ENCODE measurements at regions not wholly inside any gene's neighbourhood (a gene's known extent, or its start where the extent isn't known, plus 50 kb on each side); places are given as distances from the start of the nearest gene placed in this dataset.

GRCh38 chr1:244157731-244158438, 106.8 kb downstream of the ZBTB18 start:
- DNase-seq (ENCODE audit: low read depth in 2 of 2): no peak

GRCh38 chr1:244159646-244160045, 108.6 kb downstream of the ZBTB18 start:
- no peak for DNase-seq (ENCODE audit: low read depth in 2 of 2)

GRCh38 chr1:244160455-244161235, 109.6 kb downstream of the ZBTB18 start:
- no peak for DNase-seq (ENCODE audit: low read depth in 2 of 2)

- no peak for DNase-seq (ENCODE audit: low read depth in 2 of 2)
Observed at GRCh38 chr1:244161236-244161510, 110.1 kb downstream of the ZBTB18 start.

- DNase-seq (ENCODE audit: low read depth in 2 of 2): no peak
Observed at GRCh38 chr1:244162786-244163530, 111.9 kb downstream of the ZBTB18 start.

- no peak for DNase-seq (ENCODE audit: low read depth in 2 of 2)
Observed at GRCh38 chr1:244163861-244164510, 112.9 kb downstream of the ZBTB18 start.

GRCh38 chr1:244164511-244164890, 113.4 kb downstream of the ZBTB18 start:
- DNase-seq (ENCODE audit: low read depth in 2 of 2): no peak

GRCh38 chr1:244165021-244165420, 113.9 kb downstream of the ZBTB18 start:
- no peak for DNase-seq (ENCODE audit: low read depth in 2 of 2)

- DNase-seq (ENCODE audit: low read depth in 2 of 2): no peak
Observed at GRCh38 chr1:244165701-244166100, 114.6 kb downstream of the ZBTB18 start.

- no peak for DNase-seq (ENCODE audit: low read depth in 2 of 2)
Observed at GRCh38 chr1:244171241-244171985, 120.3 kb downstream of the ZBTB18 start.

GRCh38 chr1:244173240-244173639, 122.2 kb downstream of the ZBTB18 start:
- no peak for DNase-seq (ENCODE audit: low read depth in 2 of 2)

- no peak for DNase-seq (ENCODE audit: low read depth in 2 of 2)
Observed at GRCh38 chr1:244173769-244174168, 122.7 kb downstream of the ZBTB18 start.

- DNase-seq (ENCODE audit: low read depth in 2 of 2): no peak
Observed at GRCh38 chr1:244174922-244175521, 123.9 kb downstream of the ZBTB18 start.

- no peak for DNase-seq (ENCODE audit: low read depth in 2 of 2)
Observed at GRCh38 chr1:244176201-244176600, 125.1 kb downstream of the ZBTB18 start.

- no peak for DNase-seq (ENCODE audit: low read depth in 2 of 2)
Observed at GRCh38 chr1:244180256-244180655, 129.2 kb downstream of the ZBTB18 start.

- no peak for DNase-seq (ENCODE audit: low read depth in 2 of 2)
Observed at GRCh38 chr1:244181867-244182266, 130.8 kb downstream of the ZBTB18 start.

GRCh38 chr1:244183037-244183436, 132.0 kb downstream of the ZBTB18 start:
- DNase-seq (ENCODE audit: low read depth in 2 of 2): no peak

GRCh38 chr1:244186372-244186771, 135.3 kb downstream of the ZBTB18 start:
- no peak for DNase-seq (ENCODE audit: low read depth in 2 of 2)

GRCh38 chr1:244187310-244187709, 136.2 kb downstream of the ZBTB18 start:
- DNase-seq (ENCODE audit: low read depth in 2 of 2): no peak

- no peak for DNase-seq (ENCODE audit: low read depth in 2 of 2)
Observed at GRCh38 chr1:244191581-244191980, 140.5 kb downstream of the ZBTB18 start.

- no peak for DNase-seq (ENCODE audit: low read depth in 2 of 2)
Observed at GRCh38 chr1:244192325-244192724, 141.2 kb downstream of the ZBTB18 start.

Data from stimulated activated CD8-positive, alpha-beta memory T cell treated with anti-CD3 and anti-CD28 coated beads, Interleukin-7, amount 100 ng/mL, for 4 hours (primary cell).